ENCODE measurements at regions not wholly inside any gene's neighbourhood (a gene's known extent, or its start where the extent isn't known, plus 50 kb on each side); places are given as distances from the start of the nearest gene placed in this dataset.

GRCh38 chr1:218898921-218899320 is 274.8 kb upstream of the LYPLAL1 start:
- TF ChIP-seq POLR2A (IDR thresholded peaks at IDR 0.05; ENCODE audit: low read length) (no peak), ESRRA (IDR thresholded peaks at IDR 0.05; ENCODE audit: borderline replicate concordance, low read length) (no peak), CTCF (IDR thresholded peaks at IDR 0.05) (no peak)
